Natural killer cell (primary cell): ENCODE measurements at regions not wholly inside any gene's neighbourhood (a gene's known extent, or its start where the extent isn't known, plus 50 kb on each side); places are given as distances from the start of the nearest gene placed in this dataset.
"Not testable (repeated sequence)": the region's sequence is repeated elsewhere in the genome, so short reads cannot be mapped to it uniquely, and the experiment has no call there.

ENCODE experiments used
- ATAC-seq, 3 donors: fragments of 150-1000 bp in 2 of 3; fragments of 200-7000 bp in 1 of 3; cut with Tn5 transposase; 1 replicate in 1 of 3; 2 replicates in 2 of 3; pipeline ENCODE4 v1.10.0; 2021; ENCODE audit warnings: mild to moderate bottlenecking in 2 of 3, moderate library complexity in 2 of 3
- DNase-seq, 2 donors: peaks; one replicate each; pipeline versions ENCODE4 v3.0.0 to v3.0.0-alpha.2; 2013 to 2021; ENCODE audit warnings: mixed read lengths in 1 of 2
- H3K27ac ChIP-seq: one replicate; pipeline ENCODE4 v1.5.1; 2013; ENCODE audit warnings: mild to moderate bottlenecking, low read length
- H3K27me3 ChIP-seq: one replicate; pipeline ENCODE4 v1.6.1; 2013; ENCODE audit warnings: low read length; ENCODE audit not compliant: control insufficient read depth, insufficient read depth
- H3K36me3 ChIP-seq: one replicate; pipeline ENCODE4 v1.6.1; 2013; ENCODE audit warnings: low read length; ENCODE audit not compliant: control insufficient read depth, insufficient read depth
- H3K4me1 ChIP-seq: one replicate; pipeline ENCODE4 v1.6.1; 2013; ENCODE audit warnings: low read length; ENCODE audit not compliant: control insufficient read depth, insufficient read depth
- H3K4me3 ChIP-seq: one replicate; pipeline ENCODE4 v1.5.1; 2013; ENCODE audit warnings: low read length
- H3K9me3 ChIP-seq: one replicate; pipeline ENCODE4 v1.6.1; 2013; ENCODE audit warnings: low read length; ENCODE audit not compliant: control insufficient read depth, insufficient read depth
- H3K27ac Mint-ChIP-seq, 2 donors: one replicate each; pipeline ENCODE4 v1.8.0; 2022; ENCODE audit warnings: mild to moderate bottlenecking in 2 of 2, mixed read lengths in 2 of 2, moderate library complexity in 1 of 2
- H3K27me3 Mint-ChIP-seq, 2 donors: one replicate each; pipeline ENCODE4 v1.8.0; 2022; ENCODE audit warnings: low read depth in 2 of 2, mixed read lengths in 2 of 2
- H3K36me3 Mint-ChIP-seq: one replicate; pipeline ENCODE4 v1.8.0; 2022; ENCODE audit warnings: mixed read lengths
- H3K4me1 Mint-ChIP-seq, 2 donors: one replicate each; pipeline ENCODE4 v1.8.0; 2022; ENCODE audit warnings: mixed read lengths in 2 of 2
- H3K4me3 Mint-ChIP-seq: one replicate; pipeline ENCODE4 v1.8.0; 2022; ENCODE audit warnings: mild to moderate bottlenecking, moderate library complexity, mixed read lengths
- H3K9me3 Mint-ChIP-seq, 2 donors: one replicate each; pipeline ENCODE4 v1.8.0; 2022; ENCODE audit warnings: mixed read lengths in 2 of 2
- WGBS: methylation state at CpG from one replicate; pipeline ENCODE4 v1.1.7; 2013; ENCODE audit warnings: missing lambda C conversion rate; ENCODE audit not compliant: insufficient coverage; 5-methylcytosine and 5-hydroxymethylcytosine counted together
- intact Hi-C: fragments of 100-400 bp; cut with micrococcal nuclease; formaldehyde crosslinking; loops from one replicate; pipeline ENCODE4 v1.14.2; 2022
- TF ChIP-seq, protein P1 (sequence below): fragments of 200-600 bp; IDR thresholded peaks from one replicate; pipeline ENCODE4 v1.8.0; 2022; ENCODE audit warnings: antibody characterized with exemption

GRCh38 chr20:12112665-12113064 lies 195.0 kb downstream of the BTBD3 start:
- 93% methylated on average over 2 of the region's 2 CpGs for WGBS
- H3K36me3 Mint-ChIP-seq, result peaks cover 6% of the 10 kb centered on the region

DNA sequence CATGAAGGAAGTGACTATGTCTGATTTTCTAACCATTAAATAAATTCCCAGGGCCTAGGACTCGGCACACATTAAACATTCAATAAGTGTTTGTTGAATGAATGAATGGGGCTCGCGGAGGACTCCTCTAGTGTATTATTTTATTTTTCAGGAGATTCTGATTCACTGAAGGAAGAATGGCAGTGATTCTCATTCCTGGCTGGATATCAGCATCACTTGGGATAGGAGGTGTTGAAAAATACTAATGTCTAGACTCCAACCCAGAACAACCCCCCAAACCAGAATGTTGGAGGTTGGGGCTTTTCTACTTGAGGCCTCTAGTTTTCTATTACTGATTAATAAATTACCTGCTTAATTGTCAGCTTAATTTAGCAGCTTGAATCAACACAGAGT lies 195.4 kb downstream of the BTBD3 start:
- Mint-ChIP-seq H3K9me3 (peaks cover 3 to 7% of the 10 kb centered on the region in 2 donors), H3K27me3 (no peaks in the 10 kb centered on the region), H3K4me3 (no peak overlapping the region), H3K4me1 (peaks cover 16 to 21% of the 10 kb centered on the region in 2 donors), H3K36me3 (peaks cover 6% of the 10 kb centered on the region), H3K27ac (no peak overlapping the region)
- WGBS, result 90% methylated on average over 2 of the region's 3 CpGs
- Histone ChIP-seq H3K27me3 (no peaks in the 10 kb centered on the region), H3K36me3 (no peaks in the 10 kb centered on the region), H3K4me3 (no peak overlapping the region), H3K9me3 (no peaks in the 10 kb centered on the region), H3K27ac (no peak overlapping the region), H3K4me1 (peaks cover 3% of the 10 kb centered on the region)
- ATAC-seq, result no peak
- TF ChIP-seq, protein P1, sequence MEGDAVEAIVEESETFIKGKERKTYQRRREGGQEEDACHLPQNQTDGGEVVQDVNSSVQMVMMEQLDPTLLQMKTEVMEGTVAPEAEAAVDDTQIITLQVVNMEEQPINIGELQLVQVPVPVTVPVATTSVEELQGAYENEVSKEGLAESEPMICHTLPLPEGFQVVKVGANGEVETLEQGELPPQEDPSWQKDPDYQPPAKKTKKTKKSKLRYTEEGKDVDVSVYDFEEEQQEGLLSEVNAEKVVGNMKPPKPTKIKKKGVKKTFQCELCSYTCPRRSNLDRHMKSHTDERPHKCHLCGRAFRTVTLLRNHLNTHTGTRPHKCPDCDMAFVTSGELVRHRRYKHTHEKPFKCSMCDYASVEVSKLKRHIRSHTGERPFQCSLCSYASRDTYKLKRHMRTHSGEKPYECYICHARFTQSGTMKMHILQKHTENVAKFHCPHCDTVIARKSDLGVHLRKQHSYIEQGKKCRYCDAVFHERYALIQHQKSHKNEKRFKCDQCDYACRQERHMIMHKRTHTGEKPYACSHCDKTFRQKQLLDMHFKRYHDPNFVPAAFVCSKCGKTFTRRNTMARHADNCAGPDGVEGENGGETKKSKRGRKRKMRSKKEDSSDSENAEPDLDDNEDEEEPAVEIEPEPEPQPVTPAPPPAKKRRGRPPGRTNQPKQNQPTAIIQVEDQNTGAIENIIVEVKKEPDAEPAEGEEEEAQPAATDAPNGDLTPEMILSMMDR, result no peak
- no peak for DNase-seq
- intact Hi-C loops, result no loop called here

More at GRCh38 chr20:12112665-12113064, 195.0 kb downstream of the BTBD3 start:
- no peak for ATAC-seq
- peaks cover 3 to 6% of the 10 kb centered on the region in 2 donors for H3K9me3 Mint-ChIP-seq
- no peaks in the 10 kb centered on the region for H3K9me3 ChIP-seq
- no peaks in the 10 kb centered on the region for H3K27me3 Mint-ChIP-seq
- TF ChIP-seq, protein P1, result no peak
- H3K36me3 ChIP-seq, result no peaks in the 10 kb centered on the region
- DNase-seq, result no peak
- H3K27ac ChIP-seq, result no peak overlapping the region
- H3K4me3 Mint-ChIP-seq, result no peak overlapping the region
- intact Hi-C loops, result no loop called here
- H3K4me3 ChIP-seq, result no peak overlapping the region
- no peak overlapping the region for H3K27ac Mint-ChIP-seq
- H3K27me3 ChIP-seq, result no peaks in the 10 kb centered on the region
- H3K4me1 ChIP-seq, result peaks cover 3% of the 10 kb centered on the region
- H3K4me1 Mint-ChIP-seq, result peaks cover 16 to 21% of the 10 kb centered on the region in 2 donors

DNA sequence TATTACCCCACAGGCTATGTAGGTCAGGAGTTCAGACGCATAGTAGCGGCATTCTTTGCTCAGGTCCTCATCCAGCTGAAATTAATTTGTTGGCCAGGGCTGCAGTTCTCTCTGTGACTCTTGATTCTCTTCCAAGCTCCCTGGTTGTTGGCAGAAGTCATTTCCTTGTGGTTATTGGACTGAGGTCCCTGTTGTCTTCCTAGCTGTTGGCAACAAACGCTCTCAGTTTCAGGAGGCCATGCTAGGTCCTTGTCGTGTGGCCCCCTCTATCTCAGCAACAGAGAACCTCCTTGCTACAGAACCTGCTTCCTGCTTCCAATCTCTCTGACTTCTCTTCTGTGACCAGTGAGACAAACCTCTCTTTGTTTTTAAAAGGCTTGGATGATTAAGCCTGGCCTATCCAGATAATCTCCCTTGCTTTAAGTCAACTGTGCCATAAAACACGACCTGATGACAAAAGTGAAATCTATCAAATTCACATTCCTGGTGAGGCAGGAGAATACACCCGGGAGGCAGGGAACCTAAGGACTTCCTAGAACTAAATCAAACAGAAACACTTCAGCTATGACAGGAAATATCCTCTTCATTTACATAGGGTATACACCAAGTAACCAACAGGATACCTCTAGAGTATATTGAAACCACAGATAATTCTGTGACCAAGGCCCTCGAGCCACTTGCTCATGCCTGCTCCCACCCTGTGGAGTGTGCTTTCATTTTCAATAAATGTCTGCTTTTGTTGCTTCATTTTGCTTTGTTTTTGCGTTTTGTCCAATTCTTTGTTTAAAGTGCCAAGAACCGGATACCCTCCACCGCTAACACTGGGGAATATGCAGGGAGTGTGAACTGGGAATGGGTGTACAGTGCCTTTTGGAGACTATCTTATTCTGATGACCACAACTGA lies 196.0 kb downstream of the BTBD3 start:
- Mint-ChIP-seq H3K9me3 (peaks cover 3 to 7% of the 10 kb centered on the region in 2 donors), H3K4me1 (peaks cover 16 to 21% of the 10 kb centered on the region in 2 donors), H3K36me3 (peaks cover 6% of the 10 kb centered on the region), H3K4me3 (peak overlapping the region; percentile 63), H3K27ac (peak overlapping the region in 1 of 2 donors; percentile 65), H3K27me3 (no peaks in the 10 kb centered on the region)
- Histone ChIP-seq H3K27me3 (no peaks in the 10 kb centered on the region), H3K36me3 (no peaks in the 10 kb centered on the region), H3K4me3 (no peak overlapping the region), H3K27ac (no peak overlapping the region), H3K9me3 (no peaks in the 10 kb centered on the region), H3K4me1 (peaks cover 3% of the 10 kb centered on the region)
- ATAC-seq (peak in 1 of 3 donors; percentile 67), DNase-seq (no peak)
- TF ChIP-seq, protein P1, result no peak
- intact Hi-C loops, result no loop called here
- WGBS, result 64% methylated on average over 9 of the region's 10 CpGs

DNA sequence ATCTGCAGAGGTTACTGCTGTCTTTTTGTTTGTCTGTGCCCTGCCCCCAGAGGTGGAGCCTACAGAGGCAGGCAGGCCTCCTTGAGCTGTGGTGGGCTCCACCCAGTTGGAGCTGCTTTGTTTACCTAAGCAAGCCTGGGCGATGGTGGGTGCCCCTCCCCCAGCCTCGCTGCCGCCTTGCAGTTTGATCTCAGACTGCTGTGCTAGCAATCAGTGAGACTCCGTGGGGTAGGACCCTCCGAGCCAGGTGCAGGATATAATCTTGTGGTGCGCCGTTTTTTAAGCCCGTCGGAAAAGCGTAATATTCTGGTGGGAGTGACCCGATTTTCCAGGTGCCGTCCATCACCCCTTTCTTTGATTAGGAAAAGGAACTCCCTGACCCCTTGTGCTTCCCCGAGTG lies 211.4 kb downstream of the BTBD3 start:
- H3K36me3 Mint-ChIP-seq, H3K4me3 ChIP-seq, intact Hi-C loops, H3K27me3 ChIP-seq, H3K27ac Mint-ChIP-seq, ATAC-seq, H3K9me3 ChIP-seq, H3K4me1 ChIP-seq, H3K4me1 Mint-ChIP-seq, H3K27ac ChIP-seq, DNase-seq, H3K27me3 Mint-ChIP-seq, H3K9me3 Mint-ChIP-seq, H3K36me3 ChIP-seq, H3K4me3 Mint-ChIP-seq: not testable (repeated sequence)
- WGBS, result 89% methylated on average over 13 of the region's 13 CpGs

- intact Hi-C loops, H3K27me3 Mint-ChIP-seq: not testable (repeated sequence)
These were observed 211.8 kb downstream of the BTBD3 start for GRCh38 chr20:12129532-12129931.

More at GRCh38 chr20:12129532-12129931, 211.8 kb downstream of the BTBD3 start:
- H3K36me3 ChIP-seq, H3K4me1 ChIP-seq, H3K4me1 Mint-ChIP-seq, H3K4me3 Mint-ChIP-seq, H3K4me3 ChIP-seq, H3K9me3 ChIP-seq, H3K27ac Mint-ChIP-seq, H3K36me3 Mint-ChIP-seq, H3K9me3 Mint-ChIP-seq, H3K27me3 ChIP-seq, ATAC-seq, DNase-seq, H3K27ac ChIP-seq: not testable (repeated sequence)
- WGBS, result 94% methylated on average over 10 of the region's 10 CpGs
